ENCODE measurements at regions not wholly inside any gene's neighbourhood (a gene's known extent, or its start where the extent isn't known, plus 50 kb on each side); places are given as distances from the start of the nearest gene placed in this dataset.

DNA sequence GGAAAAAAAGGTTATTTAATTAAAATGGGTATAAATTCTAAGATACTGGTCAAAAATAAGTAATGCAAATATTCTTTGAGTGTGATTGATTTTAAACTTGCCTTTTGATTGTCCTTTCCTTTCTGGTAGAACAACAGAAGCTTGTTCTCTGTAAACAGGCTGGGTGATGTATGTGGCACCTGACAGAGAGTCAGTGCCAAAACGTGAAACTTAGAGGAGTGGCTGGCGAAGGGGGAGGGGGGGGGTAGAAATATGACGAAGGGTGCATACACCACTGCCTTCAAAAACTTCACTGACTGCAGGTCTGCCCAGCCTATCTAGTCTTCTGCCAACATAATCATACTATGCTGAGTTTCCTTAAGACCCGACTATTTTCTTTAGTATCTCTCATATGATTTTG is 629.8 kb upstream of the SEMA6A start:
- Histone ChIP-seq H3F3A (ENCODE audit: insufficient read depth, low read depth) (no peaks in the 10 kb centered on the region), H3K27ac (no peak overlapping the region), H2AFZ (no peak overlapping the region), H3K79me2 (ENCODE audit: low read depth) (no peaks in the 10 kb centered on the region), H3K9me2 (ENCODE audit: insufficient read depth) (no peaks in the 10 kb centered on the region), H3K4me3 (no peak overlapping the region), H3K9me3 (ENCODE audit: insufficient read depth, low read depth) (no peaks in the 10 kb centered on the region), H4K20me1 (ENCODE audit: insufficient read depth) (no peaks in the 10 kb centered on the region), H3K27me3 (ENCODE audit: insufficient read depth, low read depth) (peaks cover 17% of the 10 kb centered on the region; the same call in 1 of the 2 replicates), H3K4me1 (replicated peaks; ENCODE audit: insufficient read depth) (no peaks in the 10 kb centered on the region), H3K4me2 (no peak overlapping the region), H3K36me3 (ENCODE audit: low read depth) (no peaks in the 10 kb centered on the region)
- BruUV-seq (replicated peaks): no TSS peak
- ChIA-PET POLR2A (ENCODE audit: unreplicated experiment) (no interaction called here), CTCF (no interaction called here)
- intact Hi-C loops (cut with micrococcal nuclease; ENCODE audit: unreplicated experiment): no loop called here
- TF ChIP-seq CTCF (conservative IDR thresholded peaks at IDR 0.05) (no peak), EZH2 (IDR thresholded peaks at IDR 0.05; ENCODE audit: low read depth) (no peak)
- DNase-seq: no peak

DNA sequence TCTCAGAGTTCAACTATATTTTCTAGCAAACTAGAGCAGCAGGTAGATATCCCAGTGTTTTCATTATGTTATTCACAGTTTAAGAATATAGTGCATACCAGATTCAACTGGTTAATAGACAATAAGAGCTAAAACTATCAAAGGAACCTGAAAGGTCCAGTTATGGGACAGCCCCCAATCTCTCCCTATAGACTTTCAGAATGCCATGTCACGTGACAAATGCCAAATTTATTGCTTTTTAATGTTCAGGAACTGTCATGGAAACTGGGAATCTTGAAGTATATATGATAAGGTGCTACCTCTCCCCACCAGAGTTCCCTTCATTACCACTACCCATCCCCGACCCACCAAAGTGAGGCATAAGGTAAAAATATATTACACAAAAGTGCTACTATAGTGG is 629.0 kb upstream of the SEMA6A start:
- H2AFZ ChIP-seq: no peak overlapping the region
- intact Hi-C loops (cut with micrococcal nuclease; ENCODE audit: unreplicated experiment): no loop called here
- CTCF ChIA-PET: no interaction called here
- POLR2A ChIA-PET (ENCODE audit: unreplicated experiment): no interaction called here
- H4K20me1 ChIP-seq (ENCODE audit: insufficient read depth): no peaks in the 10 kb centered on the region
- no peaks in the 10 kb centered on the region for H3K79me2 ChIP-seq (ENCODE audit: low read depth)
- DNase-seq: no peak
- no peak overlapping the region for H3K4me2 ChIP-seq
- no peak overlapping the region for H3K4me3 ChIP-seq
- no peaks in the 10 kb centered on the region for H3K9me3 ChIP-seq (ENCODE audit: insufficient read depth, low read depth)
- no peak for TF ChIP-seq EZH2 (IDR thresholded peaks at IDR 0.05; ENCODE audit: low read depth)
- TF ChIP-seq CTCF (conservative IDR thresholded peaks at IDR 0.05): no peak
- no peaks in the 10 kb centered on the region for H3F3A ChIP-seq (ENCODE audit: insufficient read depth, low read depth)
- H3K36me3 ChIP-seq (ENCODE audit: low read depth): no peaks in the 10 kb centered on the region
- peaks cover 17% of the 10 kb centered on the region; the same call in 1 of the 2 replicates for H3K27me3 ChIP-seq (ENCODE audit: insufficient read depth, low read depth)
- H3K9me2 ChIP-seq (ENCODE audit: insufficient read depth): no peaks in the 10 kb centered on the region
- no TSS peak for BruUV-seq (replicated peaks)
- no peaks in the 10 kb centered on the region for H3K4me1 ChIP-seq (replicated peaks; ENCODE audit: insufficient read depth)
- no peak overlapping the region for H3K27ac ChIP-seq

- no peak overlapping the region for H3K27ac ChIP-seq
- TF ChIP-seq CTCF (conservative IDR thresholded peaks at IDR 0.05) (no peak), EZH2 (IDR thresholded peaks at IDR 0.05; ENCODE audit: low read depth) (no peak)
- H3K4me1 ChIP-seq (replicated peaks; ENCODE audit: insufficient read depth): no peaks in the 10 kb centered on the region
- intact Hi-C loops (cut with micrococcal nuclease; ENCODE audit: unreplicated experiment): no loop called here
- peaks cover 17% of the 10 kb centered on the region; the same call in 1 of the 2 replicates for H3K27me3 ChIP-seq (ENCODE audit: insufficient read depth, low read depth)
- no peaks in the 10 kb centered on the region for H4K20me1 ChIP-seq (ENCODE audit: insufficient read depth)
- no peak for DNase-seq
- no peaks in the 10 kb centered on the region for H3K36me3 ChIP-seq (ENCODE audit: low read depth)
- no TSS peak for BruUV-seq (replicated peaks)
- H3K9me3 ChIP-seq (ENCODE audit: insufficient read depth, low read depth): no peaks in the 10 kb centered on the region
- CTCF ChIA-PET: no interaction called here
- POLR2A ChIA-PET (ENCODE audit: unreplicated experiment): no interaction called here
- H3K79me2 ChIP-seq (ENCODE audit: low read depth): no peaks in the 10 kb centered on the region
- no peak overlapping the region for H3K4me3 ChIP-seq
- H3K9me2 ChIP-seq (ENCODE audit: insufficient read depth): no peaks in the 10 kb centered on the region
- H3F3A ChIP-seq (ENCODE audit: insufficient read depth, low read depth): no peaks in the 10 kb centered on the region
- H3K4me2 ChIP-seq: no peak overlapping the region
- no peak overlapping the region for H2AFZ ChIP-seq
Measured at GRCh38 chr5:117201001-117201400, 626.4 kb upstream of the SEMA6A start.
